Right cardiac atrium (tissue), 5 donors: ENCODE measurements at regions not wholly inside any gene's neighbourhood (a gene's known extent, or its start where the extent isn't known, plus 50 kb on each side); places are given as distances from the start of the nearest gene placed in this dataset.

Source experiments
- ATAC-seq, 2 donors: fragments of 200-7000 bp; cut with Tn5 transposase; one replicate each; pipeline versions ENCODE4 v1.8.0 to v1.9.1; 2020; ENCODE audit warnings: moderate library complexity in 2 of 2, mild to moderate bottlenecking in 1 of 2
- DNase-seq, 3 donors: peaks; one replicate each; pipeline ENCODE4 v3.0.0-alpha.2; 2020
- H3K27ac ChIP-seq: one replicate; pipeline ENCODE4 v1.5.1; 2013; ENCODE audit warnings: mild to moderate bottlenecking, low read length, control low read depth, moderate library complexity
- H3K27me3 ChIP-seq: one replicate; pipeline ENCODE4 v1.6.1; 2013; ENCODE audit not compliant: control insufficient read depth, insufficient read depth
- H3K4me1 ChIP-seq: one replicate; pipeline ENCODE4 v1.6.1; 2013; ENCODE audit warnings: low read length; ENCODE audit not compliant: control insufficient read depth, insufficient read depth
- H3K4me3 ChIP-seq: one replicate; pipeline ENCODE4 v1.5.1; 2013; ENCODE audit warnings: low read length, control low read depth
- H3K9me3 ChIP-seq: one replicate; pipeline ENCODE4 v1.6.1; 2013; ENCODE audit warnings: low read length; ENCODE audit not compliant: control insufficient read depth
- WGBS: extraction: QIAGEN DNeasy Blood & Tissue Kit; methylation state at CpG from one replicate; pipeline ENCODE4 v1.1.7; 2013; 5-methylcytosine and 5-hydroxymethylcytosine counted together
- intact Hi-C, 4 donors: fragments of 100-400 bp; cut with DNase I; formaldehyde crosslinking; loops; one replicate each; pipeline versions ENCODE4 v1.11.0 to v1.14.0; 2022 to 2023
- donor health status: healthy with polysubstance abuse.
- donor health status: DM: no; HTN: yes; CAD: no.
- donor health status: DM: no; HTN: no; CAD: no.
- donor health status: DM: no; HTN: yes; CAD: no; lungs with severe emphysema.
- donor health status: DM: yes; HTN: yes; CAD: no.

DNA sequence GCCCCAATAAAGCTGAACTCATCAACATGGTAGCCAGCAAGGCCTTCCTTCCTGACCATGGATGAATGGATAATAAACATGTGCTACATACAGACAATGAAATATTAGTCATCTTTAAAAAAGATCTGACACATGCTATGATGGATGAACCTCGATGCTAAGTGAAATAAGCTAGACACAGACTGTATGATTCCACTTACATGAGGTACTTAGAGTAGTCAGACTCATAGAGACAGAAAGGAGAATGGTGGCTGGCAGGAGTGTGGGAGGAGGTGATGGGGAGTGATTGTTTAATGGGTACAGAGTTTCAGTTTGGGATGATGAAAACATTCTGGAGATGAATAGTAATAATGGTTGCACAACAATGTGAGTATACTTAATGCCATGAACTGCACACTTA is 114.1 kb upstream of the SORCS3 start:
- no peaks in the 10 kb centered on the region for H3K27me3 ChIP-seq
- intact Hi-C loops, result no loop called here
- H3K4me3 ChIP-seq, result no peak overlapping the region
- no peak for ATAC-seq
- no peaks in the 10 kb centered on the region for H3K9me3 ChIP-seq
- WGBS, result 51% methylated on average over 1 of the region's 1 CpG
- no peak overlapping the region for H3K27ac ChIP-seq
- H3K4me1 ChIP-seq, result no peaks in the 10 kb centered on the region
- no peak for DNase-seq

DNA sequence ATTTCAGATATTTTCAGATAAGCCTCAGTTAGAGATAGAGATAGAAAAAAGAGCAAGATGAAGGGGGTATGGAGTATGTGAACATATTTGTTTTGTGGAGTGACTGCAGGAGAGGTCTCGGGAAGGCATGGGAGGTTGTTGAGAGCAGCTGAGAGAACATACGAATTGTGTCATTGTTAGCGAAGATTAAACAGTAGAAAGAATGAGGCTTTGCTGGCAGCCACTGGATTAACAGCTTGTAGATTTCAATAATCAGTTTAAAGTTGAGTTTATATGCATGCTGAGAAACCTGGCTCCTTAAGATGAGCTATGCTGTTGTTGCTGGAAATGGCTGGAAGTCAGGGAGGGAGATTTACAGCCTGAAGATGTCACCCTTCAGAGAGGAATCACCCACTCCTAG is 100.9 kb upstream of the SORCS3 start:
- whole genome bisulfite sequencing, result 58% methylated on average over 3 of the region's 3 CpGs
- H3K4me3 ChIP-seq, result no peak overlapping the region
- no peak for DNase-seq
- no peaks in the 10 kb centered on the region for H3K9me3 ChIP-seq
- H3K27me3 ChIP-seq, result no peaks in the 10 kb centered on the region
- H3K27ac ChIP-seq, result no peak overlapping the region
- no peaks in the 10 kb centered on the region for H3K4me1 ChIP-seq
- ATAC-seq, result no peak
- intact Hi-C loops, result no loop called here

DNA sequence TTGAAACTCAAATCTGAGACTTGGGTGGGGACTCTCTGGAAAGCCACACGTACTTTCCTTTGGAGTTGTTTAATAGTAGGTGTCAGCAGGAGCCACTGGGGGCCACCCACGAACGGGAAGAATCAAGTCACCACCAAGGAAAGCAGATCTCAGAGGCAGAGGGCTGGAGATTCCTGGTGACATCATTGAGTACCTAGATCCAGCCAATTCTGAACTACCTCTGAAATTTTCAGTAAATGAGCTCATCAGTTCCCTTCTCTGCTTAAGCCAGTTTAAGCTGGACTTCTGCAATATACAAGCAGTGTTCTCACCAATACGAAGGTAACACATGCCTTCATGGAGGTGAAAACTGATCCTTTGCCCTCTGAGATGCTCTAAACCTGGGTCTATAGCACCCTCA is 99.3 kb upstream of the SORCS3 start:
- no peak overlapping the region for H3K27ac ChIP-seq
- H3K4me3 ChIP-seq, result no peak overlapping the region
- DNase-seq (no peak), ATAC-seq (no peak)
- intact Hi-C loops, result no loop called here
- 47% methylated on average over 4 of the region's 4 CpGs for WGBS
- H3K9me3 ChIP-seq, result no peaks in the 10 kb centered on the region
- H3K27me3 ChIP-seq, result no peaks in the 10 kb centered on the region
- no peaks in the 10 kb centered on the region for H3K4me1 ChIP-seq

- no peaks in the 10 kb centered on the region for H3K9me3 ChIP-seq
- 84% methylated on average over 4 of the region's 4 CpGs for WGBS
- H3K27ac ChIP-seq, result no peak overlapping the region
- ATAC-seq (no peak), DNase-seq (no peak)
- H3K4me3 ChIP-seq, result no peak overlapping the region
- no peaks in the 10 kb centered on the region for H3K27me3 ChIP-seq
- no peaks in the 10 kb centered on the region for H3K4me1 ChIP-seq
- intact Hi-C loops, result no loop called here
Measured at GRCh38 chr10:104546336-104546735, 94.8 kb upstream of the SORCS3 start.

GRCh38 chr10:104546756-104547155 is 94.3 kb upstream of the SORCS3 start:
- intact Hi-C loops, result no loop called here
- 56% methylated on average over 3 of the region's 3 CpGs for WGBS
- Histone ChIP-seq H3K9me3 (no peaks in the 10 kb centered on the region), H3K27ac (no peak overlapping the region), H3K27me3 (no peaks in the 10 kb centered on the region), H3K4me3 (no peak overlapping the region), H3K4me1 (no peaks in the 10 kb centered on the region)
- ATAC-seq (no peak), DNase-seq (no peak)

GRCh38 chr10:104548090-104548489 is 93.0 kb upstream of the SORCS3 start:
- Histone ChIP-seq H3K9me3 (no peaks in the 10 kb centered on the region), H3K27ac (no peak overlapping the region), H3K27me3 (no peaks in the 10 kb centered on the region), H3K4me3 (no peak overlapping the region), H3K4me1 (no peaks in the 10 kb centered on the region)
- no peak for DNase-seq
- ATAC-seq, result no peak
- intact Hi-C loops, result no loop called here
- WGBS, result 45% methylated on average over 2 of the region's 2 CpGs

- no peak for DNase-seq
- H3K9me3 ChIP-seq, result no peaks in the 10 kb centered on the region
- H3K4me3 ChIP-seq, result no peak overlapping the region
- H3K27ac ChIP-seq, result no peak overlapping the region
- no peak for ATAC-seq
- H3K4me1 ChIP-seq, result no peaks in the 10 kb centered on the region
- no peaks in the 10 kb centered on the region for H3K27me3 ChIP-seq
- 70% methylated on average over 2 of the region's 2 CpGs for WGBS
- intact Hi-C loops, result no loop called here
Measured at GRCh38 chr10:104556831-104557230, 84.3 kb upstream of the SORCS3 start.

DNA sequence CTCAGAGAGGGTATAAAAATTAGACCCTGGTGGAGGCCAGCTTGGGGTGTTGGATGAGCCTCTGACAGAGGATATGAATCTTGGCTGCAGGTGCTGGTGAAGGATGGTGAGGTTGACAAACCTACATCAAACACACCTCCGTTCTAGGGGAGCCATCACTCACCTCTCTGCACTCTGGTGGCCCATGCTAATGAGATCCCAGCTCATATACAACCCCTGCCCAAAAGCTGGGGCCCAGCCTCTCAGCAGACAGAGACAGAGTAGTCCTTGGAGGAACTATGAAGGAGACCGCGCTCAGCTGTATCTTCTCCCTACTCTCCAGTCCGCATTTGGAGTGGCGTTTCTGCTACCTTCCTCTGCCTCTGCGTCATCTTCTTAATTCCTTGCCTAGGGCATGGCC is 83.1 kb upstream of the SORCS3 start:
- H3K4me1 ChIP-seq, result no peaks in the 10 kb centered on the region
- ATAC-seq (no peak), DNase-seq (no peak)
- no peak overlapping the region for H3K4me3 ChIP-seq
- intact Hi-C loops, result no loop called here
- no peaks in the 10 kb centered on the region for H3K27me3 ChIP-seq
- no peaks in the 10 kb centered on the region for H3K9me3 ChIP-seq
- WGBS, result 81% methylated on average over 6 of the region's 6 CpGs
- no peak overlapping the region for H3K27ac ChIP-seq

- no peak overlapping the region for H3K27ac ChIP-seq
- 49% methylated on average over 5 of the region's 5 CpGs for WGBS
- DNase-seq (no peak), ATAC-seq (no peak)
- H3K4me3 ChIP-seq, result no peak overlapping the region
- H3K27me3 ChIP-seq, result no peaks in the 10 kb centered on the region
- intact Hi-C loops, result no loop called here
- H3K4me1 ChIP-seq, result no peaks in the 10 kb centered on the region
- H3K9me3 ChIP-seq, result no peaks in the 10 kb centered on the region
Measured at GRCh38 chr10:104559935-104560334, 81.2 kb upstream of the SORCS3 start.

- no peak for ATAC-seq
- 63% methylated on average over 1 of the region's 1 CpG for WGBS
Measured at GRCh38 chr10:104563051-104563450, 78.0 kb upstream of the SORCS3 start.

DNA sequence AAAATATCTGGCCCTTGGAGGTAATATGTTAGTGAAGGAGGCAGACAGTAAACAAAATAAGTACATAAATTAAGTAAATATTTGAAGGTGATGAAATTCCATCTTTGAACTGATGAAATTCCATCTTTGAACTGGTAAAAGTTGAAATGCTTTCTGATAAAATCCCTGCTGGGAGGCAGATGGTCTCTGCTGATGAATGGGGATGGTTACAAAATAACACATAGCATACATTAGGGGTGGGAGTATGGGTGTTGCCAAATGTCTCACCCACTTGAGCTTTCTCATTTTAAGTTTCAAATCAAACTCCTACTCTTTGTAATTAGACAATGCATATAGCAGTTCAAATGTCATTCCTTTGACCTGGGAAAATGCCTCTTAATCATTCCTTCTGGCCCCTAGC is 77.5 kb upstream of the SORCS3 start:
- DNase-seq (no peak), ATAC-seq (no peak)
- no peaks in the 10 kb centered on the region for H3K27me3 ChIP-seq
- H3K27ac ChIP-seq, result no peak overlapping the region
- no peak overlapping the region for H3K4me3 ChIP-seq
- no peaks in the 10 kb centered on the region for H3K4me1 ChIP-seq
- intact Hi-C loops, result no loop called here
- no peaks in the 10 kb centered on the region for H3K9me3 ChIP-seq

More at GRCh38 chr10:104563051-104563450, 78.0 kb upstream of the SORCS3 start:
- intact Hi-C loops, result no loop called here
- no peak for DNase-seq
- H3K27ac ChIP-seq, result no peak overlapping the region
- H3K27me3 ChIP-seq, result no peaks in the 10 kb centered on the region
- H3K4me3 ChIP-seq, result no peak overlapping the region
- no peaks in the 10 kb centered on the region for H3K9me3 ChIP-seq
- H3K4me1 ChIP-seq, result no peaks in the 10 kb centered on the region

DNA sequence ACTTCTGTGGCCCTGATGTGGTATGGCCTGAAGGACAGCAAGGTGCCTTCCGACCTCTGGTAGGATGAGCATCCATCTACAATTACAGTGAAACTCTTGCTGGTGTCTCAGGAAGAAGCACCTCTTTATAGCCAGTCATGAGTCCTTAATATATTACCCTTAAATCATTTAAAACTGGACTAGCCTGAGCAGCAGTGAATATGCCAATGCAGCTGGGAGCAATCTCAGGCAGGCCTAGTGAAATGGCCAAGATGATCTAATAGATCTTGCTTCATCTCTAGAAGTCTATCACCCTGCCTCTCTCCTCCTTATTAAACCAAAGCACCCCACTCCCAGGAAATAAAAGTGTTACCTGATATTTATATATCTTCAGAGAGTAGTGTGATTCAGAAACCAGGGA is 66.7 kb upstream of the SORCS3 start:
- H3K27ac ChIP-seq, result no peak overlapping the region
- no peaks in the 10 kb centered on the region for H3K4me1 ChIP-seq
- H3K27me3 ChIP-seq, result no peaks in the 10 kb centered on the region
- no peak overlapping the region for H3K4me3 ChIP-seq
- DNase-seq (no peak), ATAC-seq (no peak)
- 86% methylated on average over 1 of the region's 1 CpG for WGBS
- no peaks in the 10 kb centered on the region for H3K9me3 ChIP-seq
- intact Hi-C loops, result no loop called here
